ENCODE measurements at regions not wholly inside any gene's neighbourhood (a gene's known extent, or its start where the extent isn't known, plus 50 kb on each side); places are given as distances from the start of the nearest gene placed in this dataset.

DNA sequence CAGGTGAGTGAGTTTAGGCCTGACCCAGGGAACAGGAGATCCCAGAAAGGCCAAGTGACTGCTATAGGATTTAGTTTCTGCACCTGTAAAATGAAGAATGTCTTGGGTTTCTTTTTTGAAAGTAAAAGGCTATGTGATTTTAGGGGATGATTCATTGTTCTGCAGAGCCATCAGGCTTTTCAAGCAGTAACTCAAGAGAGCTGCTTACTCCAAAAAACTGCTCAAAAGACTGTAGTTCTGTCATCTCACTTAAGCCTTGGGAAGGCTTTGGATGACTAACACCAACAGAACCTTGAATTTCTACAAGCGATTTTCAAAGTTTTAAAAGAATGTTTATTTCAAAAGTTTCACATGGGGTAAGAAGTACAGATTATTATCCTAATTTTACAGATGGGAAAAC, 165.1 kb downstream of the HAUS1 start:
- DNase-seq: no peak

GRCh38 chr18:46271488-46271887, 167.3 kb downstream of the HAUS1 start:
- DNase-seq: no peak

- DNase-seq: no peak
Observed at GRCh38 chr18:46273861-46274260, 169.7 kb downstream of the HAUS1 start.

- no peak for DNase-seq
Observed at GRCh38 chr18:46274266-46274665, 170.1 kb downstream of the HAUS1 start.

GRCh38 chr18:46275370-46275769, 171.2 kb downstream of the HAUS1 start:
- no peak for DNase-seq

DNA sequence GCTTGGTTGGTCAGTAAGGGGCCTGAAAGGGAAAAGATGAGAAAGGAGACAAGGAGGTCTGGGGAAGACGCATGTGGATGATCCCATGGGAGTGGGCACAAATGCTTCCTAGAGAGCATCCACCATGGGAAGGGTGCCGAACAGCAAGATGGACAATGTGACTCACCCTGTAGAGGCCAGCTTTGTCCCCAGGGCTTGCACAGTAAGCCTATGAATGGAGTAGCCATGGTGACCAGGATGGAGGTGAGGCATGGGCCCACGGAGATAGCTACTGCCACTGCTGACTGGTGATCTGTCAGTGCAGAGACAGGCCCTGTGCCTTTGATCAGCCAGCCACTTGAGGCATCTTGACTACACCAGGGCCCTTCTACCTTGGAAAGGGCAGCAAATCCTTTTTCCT, 172.6 kb downstream of the HAUS1 start:
- no peak for DNase-seq

DNA sequence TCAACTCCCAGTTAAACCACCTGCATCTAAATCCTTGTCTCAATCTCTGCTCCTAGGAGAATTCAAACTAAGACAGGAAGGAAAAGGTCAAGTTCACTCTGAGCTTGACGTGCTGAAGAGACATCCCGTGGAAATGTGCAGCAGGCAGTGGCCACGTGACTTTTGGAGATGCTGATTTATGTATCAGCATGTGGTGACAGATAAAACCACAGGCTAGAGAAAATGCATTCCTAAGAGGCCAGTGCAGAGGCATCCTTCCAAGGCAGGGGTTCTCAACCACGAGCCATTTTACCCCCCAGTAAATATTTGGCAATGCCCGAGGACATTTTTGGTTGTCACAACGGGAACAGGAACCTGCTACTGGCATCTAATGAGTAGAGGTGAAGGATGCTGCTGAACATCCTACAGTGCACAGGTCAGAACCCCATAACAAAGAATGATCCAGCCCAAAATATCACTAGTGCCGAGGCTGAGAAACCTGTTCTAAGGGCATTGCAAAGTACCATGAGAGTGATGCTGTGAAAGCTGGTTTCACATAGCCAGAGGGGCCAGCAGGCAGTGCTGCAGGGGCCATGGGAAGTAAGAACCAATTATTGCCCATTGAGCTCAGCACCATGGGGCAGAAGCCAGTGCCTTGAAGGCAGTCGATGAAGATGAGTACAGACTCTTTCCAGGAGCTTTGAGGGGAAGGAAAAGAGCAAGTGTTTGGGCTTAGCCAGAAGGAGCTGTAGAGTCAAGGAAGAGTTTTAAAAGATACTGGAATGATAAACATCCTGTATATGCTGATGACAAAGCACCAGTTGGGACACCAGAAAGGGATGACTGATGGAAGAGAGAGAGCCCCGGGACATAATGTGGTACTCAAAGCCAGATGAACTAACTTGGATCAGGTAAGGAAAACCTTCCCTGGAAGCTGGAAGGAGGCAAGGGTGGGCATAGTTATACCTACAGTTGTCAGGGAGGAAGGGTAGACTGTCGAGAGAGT, 174.6 kb downstream of the HAUS1 start:
- DNase-seq: no peak

DNA sequence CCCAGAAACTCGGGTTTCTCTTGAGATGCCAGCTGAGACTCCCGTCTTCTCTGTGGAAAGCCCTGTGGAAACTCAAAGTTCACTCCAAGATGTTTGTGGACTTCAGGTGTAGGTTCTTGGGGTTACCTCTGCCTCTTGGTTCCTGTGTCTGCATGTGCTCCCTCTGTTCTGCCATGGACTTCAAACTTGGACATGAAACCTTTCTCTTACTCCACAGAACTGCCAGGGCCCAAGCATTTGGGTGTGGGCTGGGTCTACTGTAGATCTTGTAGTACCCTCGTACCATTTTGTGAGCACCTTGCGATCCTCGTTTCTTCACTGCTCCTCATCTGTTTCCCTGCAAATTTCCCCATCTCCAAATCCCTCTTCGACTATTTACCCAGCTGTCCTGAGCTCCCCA, 175.5 kb downstream of the HAUS1 start:
- DNase-seq: no peak

GRCh38 chr18:46281185-46282176, 177.3 kb downstream of the HAUS1 start:
- peak; percentile 61 to 70 for DNase-seq

- DNase-seq: no peak
Observed at GRCh38 chr18:46282177-46282570, 178.0 kb downstream of the HAUS1 start.

GRCh38 chr18:46282646-46283045, 178.5 kb downstream of the HAUS1 start:
- DNase-seq: no peak

DNA sequence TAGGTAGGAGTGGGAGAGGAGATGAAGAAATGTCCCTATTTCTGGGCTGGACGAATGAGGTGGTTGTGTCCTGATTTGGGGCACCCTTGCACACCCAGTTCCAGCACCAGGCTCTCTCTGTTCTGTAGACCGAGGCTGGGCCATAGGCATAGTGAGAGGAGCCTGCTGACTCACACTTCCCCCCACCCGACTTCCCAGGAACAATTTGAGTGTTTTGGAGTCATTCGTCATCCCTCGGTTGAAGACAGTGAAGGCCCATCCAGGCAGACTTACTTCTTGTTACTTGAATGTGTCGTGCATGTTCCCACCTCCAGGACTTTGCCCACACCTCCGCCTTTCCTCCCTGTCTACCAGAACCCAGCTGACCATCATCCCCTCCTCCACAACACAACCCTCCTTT, 179.1 kb downstream of the HAUS1 start:
- no peak for DNase-seq

DNA sequence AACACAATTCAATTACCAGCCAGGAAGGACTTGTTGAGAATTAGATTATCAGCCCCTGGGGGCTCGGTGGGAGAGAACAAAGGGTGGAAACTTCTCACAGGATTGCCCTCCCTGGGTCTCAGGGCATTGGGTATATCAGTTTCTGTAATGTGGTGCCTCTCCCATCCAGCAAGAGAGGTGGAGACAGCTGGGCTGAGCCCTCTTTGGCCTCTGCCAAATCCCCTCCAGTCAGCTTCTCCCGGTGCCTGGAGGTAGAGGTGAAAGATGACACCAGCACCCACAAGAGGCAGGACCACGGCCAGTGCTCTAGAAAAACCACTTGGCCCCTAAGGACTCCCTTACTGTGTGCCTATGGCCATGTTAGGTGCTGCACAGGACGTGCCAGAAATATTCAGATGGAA, 179.7 kb downstream of the HAUS1 start:
- no peak for DNase-seq

DNA sequence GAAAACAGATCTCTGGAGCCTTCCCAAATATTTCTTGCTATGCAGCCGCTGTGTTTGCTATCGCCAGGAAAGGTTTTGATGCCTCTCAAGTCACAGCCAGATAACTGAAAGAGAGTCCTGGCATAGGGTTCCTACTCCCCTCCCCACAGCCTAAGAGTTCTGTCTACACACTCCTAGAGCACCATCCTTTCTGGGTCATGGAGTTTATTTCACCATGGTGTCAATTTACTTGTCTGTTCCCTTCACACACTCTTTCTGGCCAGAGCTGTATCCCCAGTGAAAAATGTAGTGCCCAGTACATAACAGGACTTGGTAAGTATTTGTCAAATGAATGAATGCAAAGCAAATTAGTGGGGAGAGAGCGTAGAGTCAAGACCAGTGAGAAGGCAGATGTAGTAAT, 185.3 kb downstream of the HAUS1 start:
- no peak for DNase-seq

DNA sequence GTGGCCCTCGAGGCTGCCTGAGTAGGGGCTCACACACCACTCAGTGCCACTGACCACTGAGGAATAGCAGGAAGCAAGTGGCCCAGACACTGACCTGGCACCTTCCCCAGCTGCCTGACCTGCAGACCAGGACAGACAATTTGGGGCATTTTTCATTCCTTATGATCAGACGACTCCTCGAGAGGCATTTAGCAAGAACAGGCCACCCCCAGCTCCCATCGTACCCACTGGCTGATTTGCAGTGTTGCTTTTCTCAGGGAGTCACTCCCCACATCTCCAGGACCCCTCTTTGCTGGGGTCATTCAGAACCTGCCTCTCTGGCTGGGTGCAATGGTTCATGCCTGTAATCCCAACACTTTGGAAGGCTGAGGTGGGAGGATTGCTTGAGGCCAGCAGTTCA, 185.7 kb downstream of the HAUS1 start:
- DNase-seq: no peak

GRCh38 chr18:46290440-46291020, 186.3 kb downstream of the HAUS1 start:
- no peak for DNase-seq

DNA sequence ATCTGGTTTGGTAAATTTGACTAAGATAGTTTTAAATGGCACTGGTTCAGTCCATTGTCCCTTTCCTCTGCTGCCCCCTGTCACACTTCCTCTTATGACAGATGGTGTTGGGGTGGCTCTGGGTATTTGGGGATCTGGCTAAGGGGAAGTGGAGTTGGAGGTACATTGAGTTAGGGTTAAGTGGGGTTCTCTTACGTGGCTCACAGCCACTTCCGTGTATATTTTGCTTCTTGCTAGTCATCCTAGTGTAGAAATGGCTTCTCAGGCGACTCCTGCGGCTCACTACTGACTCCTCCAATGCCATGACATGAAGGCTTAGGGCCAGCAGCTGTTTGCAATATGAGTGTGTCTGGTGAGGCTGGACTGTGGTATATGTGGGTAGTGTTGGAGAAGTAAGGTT, 187.0 kb downstream of the HAUS1 start:
- DNase-seq: no peak

DNA sequence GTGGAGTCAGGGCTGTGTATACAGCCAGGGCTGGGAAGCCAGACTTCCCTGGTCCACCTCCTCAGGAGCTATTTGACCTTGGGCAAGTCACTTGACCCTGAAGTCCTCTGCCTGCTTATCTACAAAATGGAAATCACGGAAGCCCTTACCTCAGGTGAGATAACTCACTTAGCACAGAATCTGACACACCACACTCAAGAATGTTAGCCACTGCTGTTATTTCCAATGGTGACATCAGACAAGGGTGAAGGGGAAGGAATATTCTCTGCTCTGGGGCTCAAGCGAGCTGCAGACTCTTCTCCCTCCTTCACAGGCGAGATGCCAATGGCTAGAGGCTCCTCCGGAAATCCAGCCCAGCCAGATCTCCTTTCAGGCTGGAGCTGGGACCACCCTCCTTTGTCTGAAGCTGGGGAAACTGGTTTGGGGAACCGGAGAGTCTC, 189.6 kb downstream of the HAUS1 start:
- DNase-seq: no peak

DNA sequence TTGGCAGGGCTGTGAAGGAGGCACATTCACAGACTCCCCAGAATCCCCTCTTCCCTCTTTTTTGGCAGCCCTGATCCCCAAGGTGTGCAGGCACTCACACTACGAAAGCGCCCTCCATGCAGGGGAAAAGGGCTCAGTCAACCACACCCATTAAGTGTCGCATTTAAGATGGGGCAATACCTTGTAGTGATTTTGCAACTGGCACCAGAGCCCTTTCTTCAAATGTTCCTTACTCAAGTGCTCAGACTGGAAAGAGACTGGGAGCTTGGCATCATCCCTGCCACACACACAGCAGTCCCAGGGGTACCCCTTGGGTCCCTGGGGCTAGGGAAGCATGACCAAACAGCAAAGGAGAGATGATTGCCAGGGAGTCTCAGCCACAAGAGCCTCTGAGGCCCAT, 190.1 kb downstream of the HAUS1 start:
- no peak for DNase-seq

DNA sequence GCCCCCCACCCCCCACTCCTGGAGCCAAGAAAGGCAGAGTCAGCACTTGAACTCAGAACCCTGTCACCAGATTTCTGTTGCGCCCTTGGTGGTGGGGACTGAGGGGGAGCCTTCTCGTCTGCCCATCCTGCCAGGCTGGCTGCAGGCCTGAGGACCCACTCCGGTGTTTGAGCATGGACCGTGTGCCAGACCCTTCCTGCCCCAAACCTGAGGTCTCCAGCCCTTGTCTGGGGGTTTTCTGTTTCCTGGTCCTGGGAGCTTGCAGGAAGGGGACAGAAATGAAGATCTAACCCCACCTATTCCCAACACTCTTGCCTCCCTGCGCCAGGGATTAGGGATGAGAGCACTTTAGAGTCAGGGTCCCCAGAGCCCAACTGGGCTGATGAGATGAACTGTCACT, 190.6 kb downstream of the HAUS1 start:
- DNase-seq: no peak

DNA sequence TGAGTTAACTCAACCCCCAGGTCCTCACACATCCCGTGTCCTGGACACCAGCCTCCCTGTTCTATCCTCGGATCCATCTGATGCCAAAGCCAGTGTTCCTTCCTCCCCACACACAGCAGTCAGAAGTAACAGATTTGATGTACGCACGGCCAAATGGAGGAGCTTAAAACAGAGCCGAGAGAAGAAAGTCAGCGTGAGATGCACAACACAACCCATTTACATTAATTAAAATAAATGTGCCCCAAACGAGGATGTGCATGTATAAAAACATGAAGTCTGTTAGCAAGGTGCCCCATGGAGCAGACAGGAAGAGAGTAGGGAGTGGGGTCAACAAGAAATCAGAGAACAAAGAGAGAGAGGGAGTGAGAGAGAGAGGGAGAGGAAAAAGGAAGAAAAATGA, 191.2 kb downstream of the HAUS1 start:
- no peak for DNase-seq

DNA sequence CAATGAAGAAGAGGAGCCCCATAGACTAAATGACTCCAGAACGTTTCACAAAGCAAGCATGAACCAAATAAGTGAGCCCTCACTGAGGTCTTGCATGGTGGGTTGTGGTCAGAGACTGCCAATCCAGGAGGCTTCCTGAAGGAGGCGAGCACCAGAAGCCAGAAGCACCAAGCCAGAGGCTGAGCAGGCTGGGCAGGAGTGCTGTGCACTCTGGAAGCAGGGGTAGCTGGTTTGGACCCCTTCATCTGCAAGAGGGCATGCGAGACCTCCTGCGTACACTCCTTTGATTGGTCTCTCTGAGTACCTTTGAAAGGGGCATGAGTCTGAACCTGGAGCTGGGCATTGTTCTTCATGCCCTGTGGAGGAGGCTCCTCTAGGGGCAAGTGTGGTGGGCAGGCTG, 192.5 kb downstream of the HAUS1 start:
- no peak for DNase-seq

DNA sequence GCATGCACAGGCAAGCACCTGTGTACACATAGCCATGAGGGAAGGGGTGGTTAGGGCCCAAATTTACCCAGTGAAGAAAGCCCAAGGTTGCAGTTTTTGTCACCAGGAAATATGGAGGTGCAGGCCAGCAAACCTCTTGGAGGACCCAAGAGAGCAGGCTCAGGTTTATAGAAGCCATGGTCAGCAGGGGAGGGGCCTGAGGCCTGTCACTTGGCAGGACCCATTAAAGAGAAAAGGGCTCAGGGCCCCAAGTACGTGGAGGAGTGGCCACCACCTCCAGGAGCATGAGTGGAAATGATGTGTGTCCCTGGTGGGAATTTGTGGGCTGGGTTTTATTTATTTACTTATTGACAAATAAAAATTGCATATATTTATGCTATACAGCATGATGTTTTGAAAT, 192.9 kb downstream of the HAUS1 start:
- no peak for DNase-seq
